ENCODE measurements at regions not wholly inside any gene's neighbourhood (a gene's known extent, or its start where the extent isn't known, plus 50 kb on each side); places are given as distances from the start of the nearest gene placed in this dataset.

- no peak for ATAC-seq
- CTCF ChIA-PET = no interaction called here
Observed at GRCh38 chr3:159356606-159357005, 554.8 kb downstream of the MFSD1 start.

More at GRCh38 chr3:159356606-159357005, 554.8 kb downstream of the MFSD1 start:
- Histone ChIP-seq H3K27ac (ENCODE audit: low read depth, low read length) (no peak overlapping the region), H3K27me3 (ENCODE audit: insufficient read depth, low read length) (no peaks in the 10 kb centered on the region), H3K4me2 (ENCODE audit: low read length) (no peak overlapping the region), H3K4me1 (ENCODE audit: control insufficient read depth in 1 of 2, insufficient read depth in 2 of 2, low read length in 2 of 2) (no peaks in the 10 kb centered on the region), H3K79me2 (ENCODE audit: insufficient read depth, low read length) (no peaks in the 10 kb centered on the region), H4K20me1 (ENCODE audit: insufficient read depth) (no peaks in the 10 kb centered on the region), H3K9ac (ENCODE audit: low read length) (no peak overlapping the region), H3K9me3 (ENCODE audit: control insufficient read depth in 1 of 2, insufficient read depth in 1 of 2, low read depth in 1 of 2, low read length in 2 of 2) (no peaks in the 10 kb centered on the region), H3K36me3 (ENCODE audit: control insufficient read depth in 1 of 2, insufficient read depth in 2 of 2, low read length in 2 of 2) (no peaks in the 10 kb centered on the region), H2AFZ (ENCODE audit: low read depth, low read length, poor library complexity, severe bottlenecking) (no peak overlapping the region), H3K9me2 (ENCODE audit: insufficient read depth) (no peaks in the 10 kb centered on the region), H3K4me3 (replicated peaks in 1 of 2; ENCODE audit: low read depth in 1 of 2, low read length in 2 of 2) (no peak overlapping the region)
- RAD21 ChIA-PET (ENCODE audit: low non-redundant PET in 1 of 2, low total read pairs in 2 of 2, uncharacterized antibody in 2 of 2, unreplicated experiment in 2 of 2) = no interaction called here
- BruUV-seq (replicated peaks) = no TSS peak
- POLR2A ChIA-PET = no interaction called here
- no peak for DNase-seq (ENCODE audit: low read depth, low spot score)
- TF ChIP-seq CEBPB (IDR thresholded peaks at IDR 0.05; ENCODE audit: low read depth) (no peak), MAX (IDR thresholded peaks at IDR 0.05) (no peak), RAD21 (IDR thresholded peaks at IDR 0.05; ENCODE audit: low read depth) (no peak), ZBTB33 (IDR thresholded peaks at IDR 0.05; ENCODE audit: extremely low read depth, insufficient replicate concordance, low read length) (no peak), SRF (IDR thresholded peaks at IDR 0.05; ENCODE audit: low read depth) (no peak), ELF1 (IDR thresholded peaks at IDR 0.05; ENCODE audit: borderline replicate concordance, low read depth) (no peak), REST (IDR thresholded peaks at IDR 0.05; ENCODE audit: low read depth) (no peak), SP1 (IDR thresholded peaks at IDR 0.05; ENCODE audit: low read depth) (no peak), JUND (IDR thresholded peaks at IDR 0.05) (no peak), ATF3 (IDR thresholded peaks at IDR 0.05) (no peak), POLR2AphosphoS5 (IDR thresholded peaks at IDR 0.05; ENCODE audit: low read depth, low read length) (no peak), SIN3A (IDR thresholded peaks at IDR 0.05; ENCODE audit: low read depth) (no peak), ZNF274 (IDR thresholded peaks at IDR 0.05; ENCODE audit: low read depth, low read length) (no peak)
- intact Hi-C loops (cut with micrococcal nuclease) = no loop called here

Data from HCT116 (cell line).